ENCODE measurements at regions not wholly inside any gene's neighbourhood (a gene's known extent, or its start where the extent isn't known, plus 50 kb on each side); places are given as distances from the start of the nearest gene placed in this dataset.

- TF ChIP-seq POLR2A (IDR thresholded peaks at IDR 0.05; ENCODE audit: low read depth, low read length) = no peak
- no peak for TF ChIP-seq POU2F2 (IDR thresholded peaks at IDR 0.05; ENCODE audit: low read depth, low read length)
- no peak for TF ChIP-seq TAF1 (IDR thresholded peaks at IDR 0.05; ENCODE audit: low read depth, low read length)
- TF ChIP-seq POLR2AphosphoS5 (IDR thresholded peaks at IDR 0.05; ENCODE audit: low read depth, low read length) = no peak
- no peak for TF ChIP-seq SPI1 (IDR thresholded peaks at IDR 0.05; ENCODE audit: low read depth, low read length)
- no peak for TF ChIP-seq PAX5 (IDR thresholded peaks at IDR 0.05; ENCODE audit: insufficient read depth, low read length, severe bottlenecking)
These were observed 103.4 kb upstream of the NPAS2 start for GRCh38 chr2:100716581-100716980.
